AG09309 (cell line): ENCODE measurements at regions not wholly inside any gene's neighbourhood (a gene's known extent, or its start where the extent isn't known, plus 50 kb on each side); places are given as distances from the start of the nearest gene placed in this dataset.
A peak's percentile ranks its signal among the peaks of the same experiment; 100 is the strongest.

Experiments
- DNase-seq: peaks from one replicate; pipeline ENCODE4 v3.0.0-alpha.2; 2010; ENCODE audit warnings: low read depth
- H3K4me3 ChIP-seq: 2 replicates; pipeline ENCODE4 v1.5.1; 2011; ENCODE audit warnings: mild to moderate bottlenecking, low read depth, low read length, moderate library complexity; ENCODE audit not compliant: control insufficient read depth
- TF ChIP-seq, protein P1 (sequence below): IDR thresholded peaks from 2 replicates; pipeline ENCODE4 v1.5.1; 2011; ENCODE audit warnings: mild to moderate bottlenecking, low read depth, low read length, inconsistent platforms; ENCODE audit not compliant: insufficient read depth, control insufficient read depth; ENCODE audit errors: missing control alignments

DNA sequence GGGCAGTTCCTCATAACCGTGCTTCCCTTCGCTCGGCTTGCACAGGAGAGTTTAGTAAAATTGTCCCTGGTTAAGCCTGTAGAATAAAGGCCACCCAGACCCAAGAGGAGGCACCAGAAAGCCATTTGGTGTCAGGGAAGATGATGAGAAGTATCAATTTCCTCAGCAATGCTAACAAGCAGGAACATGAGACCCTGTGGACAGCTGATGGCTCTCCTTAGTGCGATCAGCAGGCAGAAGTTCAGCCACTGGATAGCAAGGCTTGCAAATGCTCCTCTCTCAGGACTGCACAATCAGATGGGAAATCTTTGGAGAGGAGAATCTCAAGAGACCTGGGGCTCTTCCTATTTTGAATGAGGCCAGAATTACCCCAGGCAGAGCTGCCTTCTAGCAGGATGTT is 261.1 kb upstream of the DYNLRB2 start:
- no peak overlapping the region for H3K4me3 ChIP-seq
- TF ChIP-seq, protein P1, sequence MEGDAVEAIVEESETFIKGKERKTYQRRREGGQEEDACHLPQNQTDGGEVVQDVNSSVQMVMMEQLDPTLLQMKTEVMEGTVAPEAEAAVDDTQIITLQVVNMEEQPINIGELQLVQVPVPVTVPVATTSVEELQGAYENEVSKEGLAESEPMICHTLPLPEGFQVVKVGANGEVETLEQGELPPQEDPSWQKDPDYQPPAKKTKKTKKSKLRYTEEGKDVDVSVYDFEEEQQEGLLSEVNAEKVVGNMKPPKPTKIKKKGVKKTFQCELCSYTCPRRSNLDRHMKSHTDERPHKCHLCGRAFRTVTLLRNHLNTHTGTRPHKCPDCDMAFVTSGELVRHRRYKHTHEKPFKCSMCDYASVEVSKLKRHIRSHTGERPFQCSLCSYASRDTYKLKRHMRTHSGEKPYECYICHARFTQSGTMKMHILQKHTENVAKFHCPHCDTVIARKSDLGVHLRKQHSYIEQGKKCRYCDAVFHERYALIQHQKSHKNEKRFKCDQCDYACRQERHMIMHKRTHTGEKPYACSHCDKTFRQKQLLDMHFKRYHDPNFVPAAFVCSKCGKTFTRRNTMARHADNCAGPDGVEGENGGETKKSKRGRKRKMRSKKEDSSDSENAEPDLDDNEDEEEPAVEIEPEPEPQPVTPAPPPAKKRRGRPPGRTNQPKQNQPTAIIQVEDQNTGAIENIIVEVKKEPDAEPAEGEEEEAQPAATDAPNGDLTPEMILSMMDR = no peak
- DNase-seq = no peak

GRCh38 chr16:80277182-80277581 is 263.6 kb upstream of the DYNLRB2 start:
- H3K4me3 ChIP-seq = no peak overlapping the region
- DNase-seq = no peak
- TF ChIP-seq, protein P1 = no peak

DNA sequence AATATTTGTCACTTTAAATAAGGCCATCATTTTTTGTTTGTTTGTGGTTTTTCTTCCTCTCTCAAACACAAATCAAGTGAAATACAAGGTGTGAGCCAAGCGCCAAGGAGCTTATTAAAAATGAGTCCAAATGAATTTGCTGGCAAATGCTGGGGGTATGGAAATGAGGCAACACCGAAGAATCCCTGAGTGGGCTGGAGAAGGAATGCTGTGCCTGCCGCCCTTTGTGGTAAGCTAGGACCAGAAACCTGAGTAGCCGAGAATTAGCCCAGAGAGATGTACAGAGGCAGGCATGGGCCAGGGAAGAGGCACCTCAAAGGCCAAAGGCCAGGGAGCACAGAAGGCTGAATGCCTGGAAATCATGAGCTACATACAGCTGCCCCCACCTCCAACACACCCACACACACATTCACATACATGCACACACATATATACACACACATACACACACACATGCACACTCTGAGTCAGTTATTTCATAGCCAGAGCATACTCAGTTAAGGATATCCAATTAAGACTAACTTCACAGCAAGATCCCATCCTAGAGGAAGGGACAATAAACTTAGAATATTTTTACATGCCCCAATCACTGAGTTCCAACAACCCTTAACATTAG is 266.1 kb upstream of the DYNLRB2 start:
- TF ChIP-seq, protein P1 = no peak
- peak; percentile 53 for DNase-seq
- no peak overlapping the region for H3K4me3 ChIP-seq

GRCh38 chr16:80273635-80274538 is 266.9 kb upstream of the DYNLRB2 start:
- TF ChIP-seq, protein P1 = no peak
- peak; percentile 46 for DNase-seq
- H3K4me3 ChIP-seq = no peak overlapping the region

DNA sequence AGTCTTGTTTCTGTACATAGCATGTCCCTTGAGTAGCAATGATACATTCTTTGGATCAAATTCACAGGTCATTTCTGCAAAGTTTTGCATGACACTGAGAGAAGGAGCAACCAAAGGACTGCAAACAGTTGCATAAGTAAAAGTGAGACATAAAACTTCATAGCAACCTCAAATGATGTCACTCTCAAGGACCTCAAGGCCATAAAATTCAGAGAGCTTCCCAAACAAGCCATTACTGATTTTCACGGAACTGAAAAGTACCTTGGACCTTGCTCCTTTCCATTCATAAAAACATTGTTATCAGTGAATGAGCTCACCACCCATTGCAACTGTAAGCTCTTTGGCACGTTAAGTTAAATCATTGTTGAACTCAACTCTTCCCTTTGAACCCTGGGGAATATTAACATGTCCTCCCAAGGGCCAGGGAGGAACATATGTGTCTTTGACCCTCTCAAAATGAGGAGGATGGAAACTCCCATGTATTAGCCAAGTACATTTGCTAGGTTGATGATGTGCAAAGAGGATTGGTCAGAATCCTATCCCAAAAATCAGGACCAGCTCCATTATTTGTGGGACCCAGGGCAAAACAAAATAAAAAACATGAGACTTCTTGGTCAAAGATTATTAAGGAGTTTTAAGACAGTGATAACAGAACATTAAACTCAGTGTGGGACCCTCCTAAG is 275.0 kb upstream of the DYNLRB2 start:
- TF ChIP-seq, protein P1 = no peak
- no peak overlapping the region for H3K4me3 ChIP-seq
- peak; percentile 37 for DNase-seq

DNA sequence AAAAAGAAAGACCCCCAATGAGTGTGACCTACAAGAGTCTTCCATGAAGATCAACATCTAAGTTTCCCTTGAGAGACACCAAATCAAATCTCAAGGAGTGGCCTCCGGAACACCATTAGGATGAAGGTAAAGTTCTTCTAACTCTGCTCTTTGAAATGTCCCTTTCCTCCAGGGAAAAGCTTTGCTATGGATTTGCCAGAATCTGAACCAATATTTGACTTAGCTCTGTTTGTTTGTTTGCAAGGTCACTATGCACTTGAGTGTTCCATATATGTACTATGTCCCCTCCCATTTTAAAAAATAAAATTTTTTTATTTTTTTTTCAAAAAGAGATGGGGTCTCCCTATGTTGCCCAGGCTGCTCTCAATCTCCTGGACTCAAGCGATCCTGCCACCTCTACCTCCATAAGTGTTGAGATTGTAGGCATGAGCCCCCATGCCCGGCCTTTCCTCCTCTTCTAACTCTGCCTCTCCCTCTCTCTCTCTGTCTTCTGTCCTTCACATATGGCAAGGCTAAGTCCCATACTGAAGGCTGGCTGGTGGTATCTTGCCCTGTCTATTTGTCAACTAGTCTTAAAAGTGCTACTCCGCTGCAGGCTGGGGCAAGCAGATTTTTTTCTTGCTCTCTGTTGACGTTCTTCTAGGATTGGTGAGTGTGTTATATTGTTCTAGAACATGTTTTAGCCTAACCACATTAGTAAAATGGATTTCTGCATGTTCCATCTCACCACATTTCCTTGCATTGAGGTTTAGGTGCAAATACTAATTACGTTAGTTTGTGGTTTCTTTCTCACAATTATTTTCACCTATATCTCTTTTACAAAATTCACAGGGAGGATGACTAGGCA is 276.7 kb upstream of the DYNLRB2 start:
- DNase-seq = no peak
- TF ChIP-seq, protein P1 = no peak
- no peak overlapping the region for H3K4me3 ChIP-seq
